SK-N-SH (cell line): ENCODE measurements at regions not wholly inside any gene's neighbourhood (a gene's known extent, or its start where the extent isn't known, plus 50 kb on each side); places are given as distances from the start of the nearest gene placed in this dataset.

ENCODE experiments used
- CTCF ChIA-PET: fragments of 300-600, 350-600 bp; formaldehyde crosslinking; extraction: SDS; loops from one replicate; lab custom pipeline; 2021; lab: Yijun Ruan, JAX
- POLR2A ChIA-PET: fragments of 350-600 bp; sonication (Branson Sonifier 250); formaldehyde crosslinking; extraction: SDS; loops from one replicate; lab custom pipeline; 2020; ENCODE audit warnings: antibody characterized with exemption, inconsistent platforms; lab: Yijun Ruan, JAX
- DNase-seq: peaks from one replicate; pipeline ENCODE4 v3.0.0; 2012
- H2AFZ ChIP-seq: fragments of 200-600 bp; sonication (generic); 2 replicates; pipeline ENCODE4 v1.8.1; 2016; ENCODE audit warnings: antibody characterized with exemption, mild to moderate bottlenecking, low read depth
- H3F3A ChIP-seq: fragments of 200-600 bp; sonication (generic); replicated peaks from 2 replicates; pipeline ENCODE3; 2016; ENCODE audit warnings: antibody characterized with exemption, mild to moderate bottlenecking; ENCODE audit not compliant: insufficient read depth
- H3K27ac ChIP-seq, 2 experiments: fragments of 200-500 bp in 1 of 2; fragments of 200-600 bp in 1 of 2; sonication (Bioruptor generic) in 1 of 2; sonication (generic), shearing (Covaris generic) in 1 of 2; 2 replicates each; pipeline versions ENCODE4 v1.5.1 to v1.6.1; 2014 to 2016; ENCODE audit warnings: low read depth in 2 of 2, inconsistent platforms in 1 of 2, low read length in 1 of 2, mild to moderate bottlenecking in 1 of 2, mixed read lengths in 1 of 2
- H3K27me3 ChIP-seq: fragments of 200-600 bp; sonication (generic), shearing (Covaris generic); 2 replicates; pipeline ENCODE4 v1.6.1; 2016; ENCODE audit warnings: mixed run types; ENCODE audit not compliant: insufficient read depth
- H3K36me3 ChIP-seq, 2 experiments: fragments of 200-500 bp in 1 of 2; fragments of 200-600 bp in 1 of 2; sonication (Bioruptor generic) in 1 of 2; sonication (generic) in 1 of 2; replicated peaks in 1 of 2; 2 replicates each; pipeline versions ENCODE3 to v1.5.1; 2014 to 2016; ENCODE audit warnings: low read length in 1 of 2, mild to moderate bottlenecking in 1 of 2; ENCODE audit not compliant: insufficient read depth in 2 of 2, control insufficient read depth in 1 of 2
- H3K4me1 ChIP-seq, 2 experiments: fragments of 200-500 bp in 1 of 2; fragments of 200-600 bp in 1 of 2; sonication (Bioruptor generic) in 1 of 2; sonication (generic), shearing (Covaris generic) in 1 of 2; 2 replicates each; pipeline versions ENCODE4 v1.5.1 to v1.6.1; 2014 to 2016; ENCODE audit warnings: low read depth in 1 of 2, low read length in 1 of 2, mixed run types in 1 of 2; ENCODE audit not compliant: insufficient read depth in 2 of 2, control insufficient read depth in 1 of 2
- H3K4me2 ChIP-seq: fragments of 200-600 bp; sonication (generic), shearing (Covaris generic); 2 replicates; pipeline ENCODE4 v1.6.1; 2017; ENCODE audit warnings: mixed run types
- H3K4me3 ChIP-seq, 2 experiments: fragments of 200-500 bp in 1 of 2; fragments of 200-600 bp in 1 of 2; sonication (Bioruptor generic) in 1 of 2; sonication (generic), shearing (Covaris generic) in 1 of 2; 2 replicates each; pipeline versions ENCODE4 v1.5.1 to v1.8.1; 2014 to 2016; ENCODE audit warnings: low read depth in 2 of 2, inconsistent platforms in 1 of 2, low read length in 1 of 2, mild to moderate bottlenecking in 1 of 2, mixed read lengths in 1 of 2, moderate library complexity in 1 of 2
- H3K79me2 ChIP-seq: fragments of 200-600 bp; sonication (generic); 2 replicates; pipeline ENCODE4 v1.8.1; 2017; ENCODE audit warnings: mild to moderate bottlenecking; ENCODE audit not compliant: insufficient read depth
- H3K9ac ChIP-seq: fragments of 200-600 bp; sonication (generic); 2 replicates; pipeline ENCODE4 v1.6.1; 2017; ENCODE audit warnings: mixed run types
- H3K9me2 ChIP-seq: fragments of 200-600 bp; sonication (generic); 2 replicates; pipeline ENCODE4 v1.6.1; 2017; ENCODE audit warnings: mixed run types
- H3K9me3 ChIP-seq: fragments of 200-600 bp; sonication (generic); 2 replicates; pipeline ENCODE4 v1.6.1; 2017; ENCODE audit warnings: mixed run types, mild to moderate bottlenecking, moderate library complexity
- H4K20me1 ChIP-seq: fragments of 200-600 bp; sonication (generic); 2 replicates; pipeline ENCODE4 v1.6.1; 2017; ENCODE audit warnings: mild to moderate bottlenecking, mixed run types; ENCODE audit not compliant: insufficient read depth
- CHD2 ChIP-seq: fragments of 150-350 bp; IDR thresholded peaks from 2 replicates; pipeline ENCODE4 v1.6.1; 2018; ENCODE audit warnings: low read length; ENCODE audit not compliant: partially characterized antibody
- ELF1 ChIP-seq: IDR thresholded peaks from 2 replicates; pipeline ENCODE4 v1.4.0; 2012
- EP300 ChIP-seq, 2 experiments: IDR thresholded peaks; 2 replicates each; pipeline versions ENCODE4 v1.4.0 to v1.6.1; 2012; ENCODE audit warnings: borderline replicate concordance in 1 of 2, low read depth in 1 of 2, low read length in 1 of 2
- FOSL2 ChIP-seq: IDR thresholded peaks from 2 replicates; pipeline ENCODE4 v1.4.0; 2012; ENCODE audit warnings: low read depth, mild to moderate bottlenecking, moderate library complexity, borderline replicate concordance
- FOXJ3 ChIP-seq: sonication (generic); formaldehyde crosslinking; IDR thresholded peaks from 2 replicates; pipeline ENCODE4 v1.5.1; 2020; ENCODE audit warnings: mild to moderate bottlenecking, missing genetic modification reagents
- FOXM1 ChIP-seq: IDR thresholded peaks from 2 replicates; pipeline ENCODE4 v1.4.0; 2012; ENCODE audit warnings: low read depth, mild to moderate bottlenecking
- GATA2 ChIP-seq: sonication (generic); formaldehyde crosslinking; IDR thresholded peaks from 2 replicates; pipeline ENCODE4 v1.5.0; 2020; ENCODE audit warnings: mild to moderate bottlenecking, missing genetic modification reagents
- MEF2A ChIP-seq: IDR thresholded peaks from 2 replicates; pipeline ENCODE4 v1.4.0; 2012; ENCODE audit warnings: low read depth, borderline replicate concordance
- MXI1 ChIP-seq: IDR thresholded peaks from 2 replicates; pipeline ENCODE4 v1.6.1; 2012; ENCODE audit warnings: mild to moderate bottlenecking, low read depth, low read length, improper control_type of control experiment
- POLR2AphosphoS5 ChIP-seq: IDR thresholded peaks from 2 replicates; pipeline ENCODE4 v1.6.1; 2012; ENCODE audit warnings: low read depth, low read length
- RAD21 ChIP-seq: IDR thresholded peaks from 2 replicates; pipeline ENCODE4 v1.6.1; 2012; ENCODE audit warnings: mild to moderate bottlenecking, low read length
- RXRA ChIP-seq: IDR thresholded peaks from 2 replicates; pipeline ENCODE4 v1.4.0; 2012; ENCODE audit warnings: low read depth, mild to moderate bottlenecking, borderline replicate concordance
- TAF1 ChIP-seq: IDR thresholded peaks from 2 replicates; pipeline ENCODE4 v1.6.1; 2012; ENCODE audit warnings: low read depth, mild to moderate bottlenecking, low read length, moderate library complexity, borderline replicate concordance
- TEAD4 ChIP-seq: IDR thresholded peaks from 2 replicates; pipeline ENCODE4 v1.4.0; 2012; ENCODE audit warnings: mild to moderate bottlenecking, borderline replicate concordance; ENCODE audit not compliant: insufficient read depth
- USF2 ChIP-seq: fragments of 150-350 bp; IDR thresholded peaks from 2 replicates; pipeline ENCODE4 v1.6.1; 2017; ENCODE audit warnings: antibody characterized with exemption, low read length, low read depth, borderline replicate concordance
- YY1 ChIP-seq: IDR thresholded peaks from 2 replicates; pipeline ENCODE4 v1.4.0; 2012; ENCODE audit warnings: low read depth, mild to moderate bottlenecking
- ZBTB33 ChIP-seq: IDR thresholded peaks from 2 replicates; pipeline ENCODE4 v1.4.0; 2012; ENCODE audit warnings: low read depth, borderline replicate concordance
- WGBS: methylation state at CpG from one replicate; pipeline ENCODE4 v1.1.6; 2017; ENCODE audit warnings: low lambda C conversion rate; 5-methylcytosine and 5-hydroxymethylcytosine counted together

- TF ChIP-seq TAF1 (no peak), RXRA (no peak)
Observed at GRCh38 chr7:85748861-85749260, 562.0 kb upstream of the SEMA3D start (continued).

- no peaks in the 10 kb centered on the region for H3F3A ChIP-seq
- no peaks in the 10 kb centered on the region for H3K36me3 ChIP-seq
- no peak overlapping the region for H3K27ac ChIP-seq
- no peak overlapping the region for H3K9ac ChIP-seq
- H4K20me1 ChIP-seq: no peaks in the 10 kb centered on the region
- WGBS: 74% methylated on average over 3 of the region's 3 CpGs
- ChIA-PET POLR2A (no interaction called here), CTCF (interaction anchor here (1.4 to 1.8 kb wide), 2 partner anchors 11 to 696 kb away, joined by 4 read pairs; no protein-coding TSS in a partner anchor)
- no peak overlapping the region for H3K4me3 ChIP-seq
- no peaks in the 10 kb centered on the region for H3K9me3 ChIP-seq
- TF ChIP-seq POLR2AphosphoS5 (no peak), FOXM1 (no peak), GATA2 (CRISPR knock-in tag) (no peak), RXRA (no peak), CHD2 (no peak)
- H3K27me3 ChIP-seq: no peaks in the 10 kb centered on the region
- no peaks in the 10 kb centered on the region for H3K9me2 ChIP-seq
- H3K79me2 ChIP-seq: no peaks in the 10 kb centered on the region
- H3K4me2 ChIP-seq: no peak overlapping the region
- no peak for DNase-seq
- H3K4me1 ChIP-seq: no peaks in the 10 kb centered on the region
- no peak overlapping the region for H2AFZ ChIP-seq
Observed at GRCh38 chr7:85737426-85737825, 550.6 kb upstream of the SEMA3D start.

GRCh38 chr7:85736085-85736484 lies 549.2 kb upstream of the SEMA3D start:
- ChIA-PET POLR2A (no interaction called here), CTCF (interaction anchor here (2.4 kb wide), 1 partner anchor 13 kb away, joined by 15 read pairs; no protein-coding TSS in a partner anchor)

More at GRCh38 chr7:85736085-85736484, 549.2 kb upstream of the SEMA3D start:
- Histone ChIP-seq H4K20me1 (no peaks in the 10 kb centered on the region), H3K27me3 (no peaks in the 10 kb centered on the region), H3K9ac (no peak overlapping the region), H3K4me3 (no peak overlapping the region), H3K9me2 (no peaks in the 10 kb centered on the region), H3K4me1 (no peaks in the 10 kb centered on the region)
- no peak for DNase-seq
- TF ChIP-seq ZBTB33 (no peak), RXRA (no peak), FOSL2 (no peak), GATA2 (CRISPR knock-in tag) (no peak), ELF1 (no peak), FOXM1 (no peak), FOXJ3 (CRISPR knock-in tag) (no peak), EP300 (IDR thresholded peaks at IDR 0.05; ENCODE audit: borderline replicate concordance in 1 of 2, low read depth in 1 of 2, low read length in 1 of 2) (no peak), POLR2AphosphoS5 (no peak), MEF2A (no peak), USF2 (no peak), TEAD4 (no peak), MXI1 (no peak), YY1 (no peak), RAD21 (no peak)
- TF ChIP-seq, all 33 proteins: peak for 0
- Histone ChIP-seq H2AFZ (no peak overlapping the region), H3K4me2 (no peak overlapping the region), H3K27ac (no peak overlapping the region), H3K36me3 (no peaks in the 10 kb centered on the region), H3F3A (no peaks in the 10 kb centered on the region), H3K79me2 (no peaks in the 10 kb centered on the region), H3K9me3 (no peaks in the 10 kb centered on the region)
- WGBS: 79% methylated on average over 9 of the region's 9 CpGs
